ENCODE measurements at regions not wholly inside any gene's neighbourhood (a gene's known extent, or its start where the extent isn't known, plus 50 kb on each side); places are given as distances from the start of the nearest gene placed in this dataset.
"Not testable (repeated sequence)": the region's sequence is repeated elsewhere in the genome, so short reads cannot be mapped to it uniquely, and the experiment has no call there.

DNA sequence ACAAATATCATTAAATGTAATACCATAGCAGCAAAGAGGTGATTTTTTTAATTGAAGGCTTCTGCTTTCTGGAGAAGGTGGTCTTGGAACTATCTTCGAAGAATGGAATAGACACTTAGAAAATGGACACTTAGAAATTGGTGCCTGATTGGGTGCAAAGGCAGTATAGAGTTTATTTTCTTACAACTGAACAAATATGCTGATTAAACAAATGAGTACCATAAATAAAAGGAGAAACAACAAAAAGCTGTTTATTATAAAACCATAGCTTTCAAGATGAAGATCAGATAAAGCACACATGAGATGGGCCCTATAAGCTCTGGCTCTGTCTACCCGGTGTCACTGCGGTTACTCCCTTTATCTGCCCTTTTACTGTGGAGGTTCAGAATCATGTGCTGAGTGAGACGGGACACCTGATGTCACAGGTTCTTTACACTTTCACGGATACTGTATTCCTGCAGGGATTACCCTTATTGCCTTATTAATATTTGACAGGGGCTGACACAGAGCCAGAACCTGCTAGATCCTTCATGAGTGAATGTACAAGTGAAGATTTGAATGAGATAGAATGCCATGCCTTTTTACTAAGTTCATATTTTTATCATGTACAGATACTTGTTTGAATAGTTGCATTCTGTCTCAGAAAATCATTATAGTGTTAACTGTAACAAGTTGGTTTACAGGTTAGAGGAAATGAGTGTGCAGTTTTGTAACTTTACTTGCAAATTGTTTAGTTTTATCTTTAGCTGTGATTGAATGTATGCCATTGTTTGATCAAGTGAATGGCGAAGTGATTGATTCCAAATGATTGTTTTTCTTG, 477.5 kb upstream of the RGS6 start:
- no peaks in the 10 kb centered on the region for H3K9me3 ChIP-seq
- H3K27ac ChIP-seq = no peak overlapping the region
- H3K4me3 ChIP-seq = no peak overlapping the region
- H3K36me3 ChIP-seq = no peaks in the 10 kb centered on the region
- ATAC-seq (ENCODE audit: low FRiP score in 2 of 2) (no peak), DNase-seq (no peak)
- WGBS, 2 donors = 65 to 69% methylated on average over 6 of the region's 6 CpGs
- peaks cover 0 to 5% (median 0%) of the 10 kb centered on the region in 4 donors for H3K4me1 ChIP-seq
- H3K27me3 ChIP-seq = no peaks in the 10 kb centered on the region
- TF ChIP-seq POLR2A (IDR thresholded peaks at IDR 0.05) (no peak), EP300 (IDR thresholded peaks at IDR 0.05) (no peak), POLR2AphosphoS5 (IDR thresholded peaks at IDR 0.05) (no peak)
- TF ChIP-seq, protein P1, sequence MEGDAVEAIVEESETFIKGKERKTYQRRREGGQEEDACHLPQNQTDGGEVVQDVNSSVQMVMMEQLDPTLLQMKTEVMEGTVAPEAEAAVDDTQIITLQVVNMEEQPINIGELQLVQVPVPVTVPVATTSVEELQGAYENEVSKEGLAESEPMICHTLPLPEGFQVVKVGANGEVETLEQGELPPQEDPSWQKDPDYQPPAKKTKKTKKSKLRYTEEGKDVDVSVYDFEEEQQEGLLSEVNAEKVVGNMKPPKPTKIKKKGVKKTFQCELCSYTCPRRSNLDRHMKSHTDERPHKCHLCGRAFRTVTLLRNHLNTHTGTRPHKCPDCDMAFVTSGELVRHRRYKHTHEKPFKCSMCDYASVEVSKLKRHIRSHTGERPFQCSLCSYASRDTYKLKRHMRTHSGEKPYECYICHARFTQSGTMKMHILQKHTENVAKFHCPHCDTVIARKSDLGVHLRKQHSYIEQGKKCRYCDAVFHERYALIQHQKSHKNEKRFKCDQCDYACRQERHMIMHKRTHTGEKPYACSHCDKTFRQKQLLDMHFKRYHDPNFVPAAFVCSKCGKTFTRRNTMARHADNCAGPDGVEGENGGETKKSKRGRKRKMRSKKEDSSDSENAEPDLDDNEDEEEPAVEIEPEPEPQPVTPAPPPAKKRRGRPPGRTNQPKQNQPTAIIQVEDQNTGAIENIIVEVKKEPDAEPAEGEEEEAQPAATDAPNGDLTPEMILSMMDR (IDR thresholded peaks at IDR 0.05) = no peak

DNA sequence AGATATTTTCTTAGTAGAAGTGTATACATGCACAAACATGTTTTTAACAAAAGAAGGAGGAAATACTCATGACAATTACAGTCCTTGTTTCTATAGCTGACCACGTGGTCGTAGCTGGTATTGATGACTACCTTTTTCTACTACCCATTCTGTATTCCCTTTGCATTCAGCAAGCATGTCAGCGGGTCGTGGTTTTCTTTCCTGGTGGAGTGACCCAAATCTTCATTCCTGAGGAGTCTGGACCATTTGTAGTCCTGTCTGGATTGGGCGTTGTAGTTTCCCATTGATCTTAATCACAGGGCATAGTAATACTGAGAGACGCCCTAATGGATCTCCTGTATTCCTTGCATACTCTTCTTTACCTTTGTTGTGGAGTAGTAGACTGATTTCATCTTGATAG, 472.1 kb upstream of the RGS6 start:
- Histone ChIP-seq H3K27me3 (no peaks in the 10 kb centered on the region), H3K36me3 (no peaks in the 10 kb centered on the region), H3K9me3 (peaks cover 0 to 4% (median 0%) of the 10 kb centered on the region in 4 donors), H3K4me3 (no peak overlapping the region), H3K4me1 (no peaks in the 10 kb centered on the region), H3K27ac (no peak overlapping the region)
- ATAC-seq (ENCODE audit: low FRiP score in 2 of 2) = no peak
- 85 to 94% methylated on average over 6 of the region's 6 CpGs for WGBS, 2 donors
- DNase-seq = no peak
- TF ChIP-seq, protein P1 (IDR thresholded peaks at IDR 0.05) = no peak
- TF ChIP-seq POLR2A (IDR thresholded peaks at IDR 0.05) (no peak), POLR2AphosphoS5 (IDR thresholded peaks at IDR 0.05) (no peak), EP300 (IDR thresholded peaks at IDR 0.05) (no peak)

- H3K4me1 ChIP-seq; ATAC-seq (ENCODE audit: low FRiP score in 2 of 2); H3K27ac ChIP-seq; H3K27me3 ChIP-seq; H3K4me3 ChIP-seq; H3K36me3 ChIP-seq; DNase-seq; H3K9me3 ChIP-seq: not testable (repeated sequence)
- WGBS, 2 donors = 83 to 87% methylated on average over 2 to 3 of the region's 3 CpGs
These were observed 470.6 kb upstream of the RGS6 start for GRCh38 chr14:71461617-71462016.

GRCh38 chr14:71463807-71464206, 468.4 kb upstream of the RGS6 start:
- ATAC-seq (ENCODE audit: low FRiP score in 2 of 2) (no peak), DNase-seq (no peak)
- Histone ChIP-seq H3K27ac (no peak overlapping the region), H3K9me3 (peaks cover 0 to 4% (median 0%) of the 10 kb centered on the region in 4 donors), H3K4me3 (no peak overlapping the region), H3K4me1 (no peaks in the 10 kb centered on the region), H3K27me3 (no peaks in the 10 kb centered on the region), H3K36me3 (no peaks in the 10 kb centered on the region)
- TF ChIP-seq, protein P1 (IDR thresholded peaks at IDR 0.05) = no peak
- TF ChIP-seq EP300 (IDR thresholded peaks at IDR 0.05) (no peak), POLR2A (IDR thresholded peaks at IDR 0.05) (no peak), POLR2AphosphoS5 (IDR thresholded peaks at IDR 0.05) (no peak)

- H3K36me3 ChIP-seq = no peaks in the 10 kb centered on the region
- TF ChIP-seq, protein P1 (IDR thresholded peaks at IDR 0.05) = no peak
- TF ChIP-seq POLR2A (IDR thresholded peaks at IDR 0.05) = no peak
- TF ChIP-seq EP300 (IDR thresholded peaks at IDR 0.05) = no peak
- TF ChIP-seq POLR2AphosphoS5 (IDR thresholded peaks at IDR 0.05) = no peak
- ATAC-seq (ENCODE audit: low FRiP score in 2 of 2) = no peak
- no peak for DNase-seq
- no peaks in the 10 kb centered on the region for H3K27me3 ChIP-seq
- no peak overlapping the region for H3K27ac ChIP-seq
- H3K4me1 ChIP-seq = no peaks in the 10 kb centered on the region
- H3K4me3 ChIP-seq = no peak overlapping the region
- WGBS, 2 donors = 98 to 100% methylated on average over 4 of the region's 4 CpGs
- H3K9me3 ChIP-seq = peaks cover 0 to 4% (median 0%) of the 10 kb centered on the region in 4 donors
These were observed 467.4 kb upstream of the RGS6 start for GRCh38 chr14:71464840-71465239.
